ENCODE measurements at regions not wholly inside any gene's neighbourhood (a gene's known extent, or its start where the extent isn't known, plus 50 kb on each side); places are given as distances from the start of the nearest gene placed in this dataset.

- ATAC-seq (ENCODE audit: low read depth in 2 of 2) (no peak), DNase-seq (no peak)
- H3K4me3 Mint-ChIP-seq, result no peak overlapping the region
- peaks cover 4 to 21% (median 16%) of the 10 kb centered on the region in 3 donors for H3K27me3 Mint-ChIP-seq
- H3K36me3 Mint-ChIP-seq, result no peaks in the 10 kb centered on the region
- H3K4me1 Mint-ChIP-seq, result no peaks in the 10 kb centered on the region
- no peak overlapping the region for H3K27ac Mint-ChIP-seq
- H3K9me3 Mint-ChIP-seq, result peaks cover 0 to 9% (median 0%) of the 10 kb centered on the region in 7 donors
Measured at GRCh38 chr1:115217150-115218033, 120.7 kb downstream of the NGF start.

- Mint-ChIP-seq H3K36me3 (no peaks in the 10 kb centered on the region), H3K9me3 (peaks cover 0 to 9% (median 0%) of the 10 kb centered on the region in 7 donors), H3K27me3 (peaks cover 4 to 21% (median 16%) of the 10 kb centered on the region in 3 donors), H3K4me3 (no peak overlapping the region), H3K27ac (no peak overlapping the region), H3K4me1 (no peaks in the 10 kb centered on the region)
- ATAC-seq (ENCODE audit: low read depth in 2 of 2) (no peak), DNase-seq (no peak)
Measured at GRCh38 chr1:115215703-115216521, 122.1 kb downstream of the NGF start.

- peaks cover 0 to 9% (median 0%) of the 10 kb centered on the region in 7 donors for H3K9me3 Mint-ChIP-seq
- H3K36me3 Mint-ChIP-seq, result no peaks in the 10 kb centered on the region
- peaks cover 4 to 21% (median 16%) of the 10 kb centered on the region in 3 donors for H3K27me3 Mint-ChIP-seq
- no peaks in the 10 kb centered on the region for H3K4me1 Mint-ChIP-seq
- ATAC-seq (ENCODE audit: low read depth in 2 of 2) (no peak), DNase-seq (no peak)
- no peak overlapping the region for H3K27ac Mint-ChIP-seq
- no peak overlapping the region for H3K4me3 Mint-ChIP-seq
Measured at GRCh38 chr1:115215110-115215509, 122.9 kb downstream of the NGF start.

GRCh38 chr1:115214098-115214497 lies 124.0 kb downstream of the NGF start:
- Mint-ChIP-seq H3K4me1 (no peaks in the 10 kb centered on the region), H3K36me3 (no peaks in the 10 kb centered on the region), H3K27ac (no peak overlapping the region), H3K27me3 (peaks cover 4 to 16% (median 14%) of the 10 kb centered on the region in 3 donors), H3K9me3 (peaks cover 0 to 6% (median 0%) of the 10 kb centered on the region in 7 donors), H3K4me3 (no peak overlapping the region)
- ATAC-seq (ENCODE audit: low read depth in 2 of 2), result no peak
- no peak for DNase-seq

- no peak for ATAC-seq (ENCODE audit: low read depth in 2 of 2)
Measured at GRCh38 chr1:115213130-115213529, 123.8 kb upstream of the TSPAN2 start.

GRCh38 chr1:115211071-115211745 lies 121.9 kb upstream of the TSPAN2 start:
- peaks cover 0 to 5% (median 0%) of the 10 kb centered on the region in 7 donors for H3K9me3 Mint-ChIP-seq
- H3K4me3 Mint-ChIP-seq, result no peak overlapping the region
- H3K36me3 Mint-ChIP-seq, result no peaks in the 10 kb centered on the region
- no peak for ATAC-seq (ENCODE audit: low read depth in 2 of 2)
- no peak overlapping the region for H3K27ac Mint-ChIP-seq
- no peak for DNase-seq
- no peaks in the 10 kb centered on the region for H3K27me3 Mint-ChIP-seq
- H3K4me1 Mint-ChIP-seq, result no peaks in the 10 kb centered on the region

More at GRCh38 chr1:115213130-115213529, 123.8 kb upstream of the TSPAN2 start:
- Mint-ChIP-seq H3K4me3 (no peak overlapping the region), H3K27ac (no peak overlapping the region), H3K9me3 (peaks cover 0 to 5% (median 0%) of the 10 kb centered on the region in 7 donors), H3K27me3 (peaks cover 4 to 12% (median 11%) of the 10 kb centered on the region in 3 donors), H3K36me3 (no peaks in the 10 kb centered on the region), H3K4me1 (no peaks in the 10 kb centered on the region)
- DNase-seq, result no peak

GRCh38 chr1:115210302-115210711 lies 121.0 kb upstream of the TSPAN2 start:
- H3K4me1 Mint-ChIP-seq, result no peaks in the 10 kb centered on the region
- no peak for ATAC-seq (ENCODE audit: low read depth in 2 of 2)
- DNase-seq, result no peak
- H3K9me3 Mint-ChIP-seq, result peaks cover 0 to 5% (median 0%) of the 10 kb centered on the region in 7 donors
- no peaks in the 10 kb centered on the region for H3K27me3 Mint-ChIP-seq
- no peaks in the 10 kb centered on the region for H3K36me3 Mint-ChIP-seq
- no peak overlapping the region for H3K4me3 Mint-ChIP-seq
- no peak overlapping the region for H3K27ac Mint-ChIP-seq

- Mint-ChIP-seq H3K9me3 (peaks cover 2 to 39% (median 8%) of the 10 kb centered on the region in 7 donors), H3K27me3 (no peaks in the 10 kb centered on the region), H3K4me1 (no peaks in the 10 kb centered on the region), H3K4me3 (no peak overlapping the region), H3K27ac (no peak overlapping the region), H3K36me3 (peaks cover 0 to 8% of the 10 kb centered on the region in 2 donors)
- ATAC-seq (ENCODE audit: low read depth in 2 of 2), result no peak
- no peak for DNase-seq
Measured at GRCh38 chr1:115204513-115204912, 115.2 kb upstream of the TSPAN2 start.

- no peak for DNase-seq
- H3K4me1 Mint-ChIP-seq, result no peaks in the 10 kb centered on the region
- peaks cover 2 to 39% (median 8%) of the 10 kb centered on the region in 7 donors for H3K9me3 Mint-ChIP-seq
- H3K36me3 Mint-ChIP-seq, result peaks cover 0 to 8% of the 10 kb centered on the region in 2 donors
- peaks cover 0 to 5% (median 0%) of the 10 kb centered on the region in 3 donors for H3K27me3 Mint-ChIP-seq
- no peak overlapping the region for H3K27ac Mint-ChIP-seq
- no peak for ATAC-seq (ENCODE audit: low read depth in 2 of 2)
- no peak overlapping the region for H3K4me3 Mint-ChIP-seq
Measured at GRCh38 chr1:115203287-115203686, 114.0 kb upstream of the TSPAN2 start.

- Mint-ChIP-seq H3K36me3 (peaks cover 0 to 8% of the 10 kb centered on the region in 2 donors), H3K9me3 (peaks cover 2 to 39% (median 8%) of the 10 kb centered on the region in 7 donors), H3K4me3 (no peak overlapping the region), H3K27me3 (peaks cover 6 to 13% (median 11%) of the 10 kb centered on the region in 3 donors), H3K27ac (no peak overlapping the region), H3K4me1 (no peaks in the 10 kb centered on the region)
- ATAC-seq (ENCODE audit: low read depth in 2 of 2) (no peak), DNase-seq (no peak)
Measured at GRCh38 chr1:115201598-115201997, 112.3 kb upstream of the TSPAN2 start.

- Mint-ChIP-seq H3K4me1 (no peaks in the 10 kb centered on the region), H3K4me3 (no peak overlapping the region), H3K27ac (no peak overlapping the region), H3K36me3 (peaks cover 0 to 8% of the 10 kb centered on the region in 2 donors), H3K9me3 (peaks cover 2 to 37% (median 8%) of the 10 kb centered on the region in 7 donors), H3K27me3 (peaks cover 11 to 14% (median 13%) of the 10 kb centered on the region in 3 donors)
- no peak for DNase-seq
- ATAC-seq (ENCODE audit: low read depth in 2 of 2), result no peak
Measured at GRCh38 chr1:115199416-115200132, 110.3 kb upstream of the TSPAN2 start.

GRCh38 chr1:115198938-115199337 lies 109.6 kb upstream of the TSPAN2 start:
- peaks cover 2 to 31% (median 8%) of the 10 kb centered on the region in 7 donors for H3K9me3 Mint-ChIP-seq
- DNase-seq, result no peak
- H3K36me3 Mint-ChIP-seq, result peaks cover 0 to 8% of the 10 kb centered on the region in 2 donors
- H3K4me3 Mint-ChIP-seq, result no peak overlapping the region
- no peak overlapping the region for H3K27ac Mint-ChIP-seq
- H3K27me3 Mint-ChIP-seq, result peaks cover 13 to 14% (median 13%) of the 10 kb centered on the region in 3 donors
- H3K4me1 Mint-ChIP-seq, result no peaks in the 10 kb centered on the region
- no peak for ATAC-seq (ENCODE audit: low read depth in 2 of 2)

Data from naive B cell (primary cell).